ENCODE measurements at regions not wholly inside any gene's neighbourhood (a gene's known extent, or its start where the extent isn't known, plus 50 kb on each side); places are given as distances from the start of the nearest gene placed in this dataset.

DNA sequence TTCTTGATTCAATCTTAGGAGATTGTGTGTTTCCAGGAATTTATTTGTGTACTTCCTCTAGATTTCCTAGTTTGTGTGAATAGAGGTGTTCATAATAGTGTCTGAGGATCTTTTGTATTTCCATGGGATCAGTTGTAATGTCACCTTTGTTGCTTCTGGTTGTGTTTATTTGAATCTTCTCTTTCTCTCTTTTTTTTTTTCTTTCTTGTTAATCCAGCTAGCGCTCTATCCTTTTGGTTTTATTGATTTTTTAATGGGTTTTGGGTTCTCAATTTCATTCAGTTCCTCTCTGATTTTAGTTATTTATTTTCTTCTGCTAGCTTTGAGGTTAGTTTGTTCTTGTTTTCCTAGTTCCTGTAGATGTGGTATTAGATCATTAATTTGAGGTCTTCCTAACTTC, 242.5 kb downstream of the SEC23A start:
- ChIA-PET POLR2A (no interaction called here), CTCF (interaction anchor here (0.6 kb wide), 1 partner anchor 155 kb away, joined by 3 read pairs; no protein-coding TSS in a partner anchor)
- no peak for DNase-seq (ENCODE audit: extremely low spot score)
- TF ChIP-seq SUZ12 (IDR thresholded peaks at IDR 0.05) = no peak
- no peak for TF ChIP-seq SP1 (IDR thresholded peaks at IDR 0.05)
- TF ChIP-seq ZNF384 (IDR thresholded peaks at IDR 0.05) = no peak
- TF ChIP-seq FOXA1 (IDR thresholded peaks at IDR 0.05) = no peak
- no peak for TF ChIP-seq LEF1 (IDR thresholded peaks at IDR 0.05; ENCODE audit: borderline replicate concordance)

DNA sequence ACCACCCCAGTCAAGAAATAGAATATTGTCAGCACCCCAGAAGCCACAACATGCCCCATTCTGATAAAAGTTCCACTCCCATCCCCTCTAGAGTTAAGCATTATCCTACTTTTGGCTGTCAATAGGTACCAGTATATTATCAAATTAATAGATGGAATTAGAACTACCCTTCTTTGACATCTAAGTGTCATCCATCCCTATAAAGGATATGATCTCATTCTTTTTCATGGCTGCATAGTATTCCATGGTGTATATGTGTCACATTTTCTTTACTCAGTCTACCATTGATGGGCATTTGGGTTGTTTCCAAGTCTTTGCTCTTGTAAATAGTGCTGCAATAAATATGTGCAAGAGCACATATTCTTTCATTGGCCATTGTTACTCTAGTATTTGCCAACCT, 246.2 kb downstream of the SEC23A start:
- TF ChIP-seq SP1 (IDR thresholded peaks at IDR 0.05) = no peak
- no peak for TF ChIP-seq ZNF384 (IDR thresholded peaks at IDR 0.05)
- TF ChIP-seq FOXA1 (IDR thresholded peaks at IDR 0.05) = no peak
- DNase-seq (ENCODE audit: extremely low spot score) = no peak
- ChIA-PET CTCF (interaction anchor here (1.5 kb wide), 1 partner anchor 11 kb away, joined by 3 read pairs; no protein-coding TSS in a partner anchor), POLR2A (no interaction called here)

DNA sequence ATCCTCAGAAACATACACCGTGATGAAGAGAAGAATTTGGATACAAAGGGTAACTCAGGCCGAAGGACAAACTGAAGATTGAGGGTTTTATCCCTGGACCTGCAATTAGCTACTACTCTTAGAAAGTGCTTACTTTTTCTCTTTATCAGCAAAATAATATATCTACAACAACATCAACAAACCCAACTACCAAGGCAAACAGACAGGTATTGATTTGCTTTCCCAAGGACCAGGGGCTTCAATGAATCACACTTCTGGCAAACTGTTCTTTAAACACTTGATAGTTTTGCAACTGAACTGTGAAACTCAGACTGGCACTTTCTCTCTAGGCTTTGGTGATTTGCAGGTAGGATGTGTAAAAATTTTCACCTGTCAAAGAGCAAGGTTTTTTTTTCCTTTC, 247.5 kb downstream of the SEC23A start:
- POLR2A ChIA-PET = no interaction called here

DNA sequence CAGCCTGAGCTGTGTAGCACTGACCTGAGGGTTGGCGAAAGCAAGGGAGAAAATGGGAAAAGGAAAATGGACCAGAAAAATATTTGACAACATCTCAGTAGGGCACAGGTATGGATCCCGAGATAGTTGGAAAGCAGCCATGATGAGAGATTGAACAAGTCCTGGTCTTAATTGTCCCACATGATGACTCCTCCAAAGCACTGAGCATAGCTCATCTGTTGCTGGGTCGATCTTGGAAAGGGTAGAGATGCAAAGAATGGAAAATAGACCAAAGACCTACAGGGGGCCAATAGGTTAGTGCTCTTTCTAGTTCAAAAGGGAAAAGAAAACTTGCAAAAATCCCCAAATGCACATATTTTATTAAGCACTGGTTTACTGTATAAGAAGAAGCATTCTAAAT, 251.9 kb downstream of the SEC23A start:
- TF ChIP-seq ARNT (IDR thresholded peaks at IDR 0.05) (no peak), FOXM1 (IDR thresholded peaks at IDR 0.05; ENCODE audit: borderline replicate concordance) (no peak), SUZ12 (IDR thresholded peaks at IDR 0.05) (no peak), NFRKB (IDR thresholded peaks at IDR 0.05) (no peak), TARDBP (IDR thresholded peaks at IDR 0.05) (no peak), BHLHE40 (IDR thresholded peaks at IDR 0.05; ENCODE audit: borderline replicate concordance) (no peak), SP1 (IDR thresholded peaks at IDR 0.05) (no peak)
- ChIA-PET CTCF (interaction anchor here (1.1 kb wide), 1 partner anchor 129 kb away, joined by 3 read pairs; no protein-coding TSS in a partner anchor), POLR2A (no interaction called here)
- DNase-seq (ENCODE audit: extremely low spot score) = no peak

More for the DNA sequence above, 247.5 kb downstream of the SEC23A start:
- CTCF ChIA-PET = interaction anchor here (1.5 kb wide), 1 partner anchor 12 kb away, joined by 3 read pairs; no protein-coding TSS in a partner anchor
- TF ChIP-seq FOXM1 (IDR thresholded peaks at IDR 0.05; ENCODE audit: borderline replicate concordance) (no peak), FOXK2 (IDR thresholded peaks at IDR 0.05) (no peak)
- DNase-seq (ENCODE audit: extremely low spot score) = no peak

DNA sequence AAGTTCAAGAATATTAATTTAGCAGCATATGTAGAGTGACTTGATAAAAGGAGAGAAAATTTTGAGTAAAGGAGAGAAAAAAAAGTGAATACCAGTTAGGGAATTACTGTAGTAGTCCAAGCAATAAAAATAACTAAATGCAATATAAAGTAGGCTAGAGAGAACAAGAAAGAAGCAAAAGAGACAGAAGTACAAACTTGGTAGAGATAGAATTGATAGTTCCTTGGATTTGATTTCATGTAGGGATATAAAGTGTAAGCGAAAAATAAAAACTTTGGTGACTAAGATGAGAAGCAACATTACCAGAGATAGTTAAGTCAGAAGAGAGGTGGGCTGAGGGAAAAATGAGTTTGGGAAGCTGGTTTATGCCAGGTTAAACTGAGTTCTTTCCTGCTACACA, 252.4 kb downstream of the SEC23A start:
- DNase-seq (ENCODE audit: extremely low spot score) = no peak
- POLR2A ChIA-PET = no interaction called here
- CTCF ChIA-PET = no interaction called here

DNA sequence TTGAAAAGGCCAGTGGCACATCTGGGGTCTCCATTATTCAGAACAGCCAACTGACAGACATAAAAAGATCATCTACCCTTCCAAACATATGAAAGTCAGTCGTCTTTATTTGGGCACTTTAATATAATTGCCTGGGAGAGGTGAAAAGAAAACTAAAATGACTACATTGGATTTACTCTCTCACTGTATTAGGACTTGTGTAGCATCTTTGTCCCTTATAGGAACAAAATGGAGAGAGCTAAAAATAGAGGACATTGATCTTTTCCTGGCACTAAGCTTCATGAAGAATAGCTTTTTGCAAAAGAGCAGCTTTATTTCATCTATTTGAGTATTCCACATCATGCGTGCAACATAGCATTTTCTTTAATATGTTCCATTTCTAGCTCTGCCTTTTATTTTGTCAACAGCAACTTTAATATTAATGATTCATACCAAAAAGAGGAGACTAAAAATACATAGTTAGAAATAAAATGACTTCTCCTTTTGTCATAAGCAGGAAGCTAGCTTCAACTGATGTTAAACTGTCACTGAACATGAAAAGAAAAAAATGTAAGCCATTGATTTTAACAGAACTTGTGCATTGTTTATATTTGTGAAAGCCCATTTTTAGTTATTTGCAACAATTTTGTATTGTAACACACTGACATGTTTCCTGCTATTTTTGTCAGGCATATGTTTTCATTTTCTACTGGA, 254.6 kb downstream of the SEC23A start:
- DNase-seq (ENCODE audit: extremely low spot score) = no peak
- ChIA-PET CTCF (no interaction called here), POLR2A (no interaction called here)
- no peak for TF ChIP-seq ZNF384 (IDR thresholded peaks at IDR 0.05)
- no peak for TF ChIP-seq FOXA1 (IDR thresholded peaks at IDR 0.05)
- no peak for TF ChIP-seq LEF1 (IDR thresholded peaks at IDR 0.05; ENCODE audit: borderline replicate concordance)

More for the DNA sequence above, 252.4 kb downstream of the SEC23A start:
- no peak for TF ChIP-seq SP1 (IDR thresholded peaks at IDR 0.05)
- no peak for TF ChIP-seq TARDBP (IDR thresholded peaks at IDR 0.05)
- TF ChIP-seq SUZ12 (IDR thresholded peaks at IDR 0.05) = no peak
- TF ChIP-seq FOXM1 (IDR thresholded peaks at IDR 0.05; ENCODE audit: borderline replicate concordance) = no peak
- no peak for TF ChIP-seq ZNF384 (IDR thresholded peaks at IDR 0.05)
- TF ChIP-seq L3MBTL2 (conservative IDR thresholded peaks at IDR 0.05) = no peak
- TF ChIP-seq, protein P1, sequence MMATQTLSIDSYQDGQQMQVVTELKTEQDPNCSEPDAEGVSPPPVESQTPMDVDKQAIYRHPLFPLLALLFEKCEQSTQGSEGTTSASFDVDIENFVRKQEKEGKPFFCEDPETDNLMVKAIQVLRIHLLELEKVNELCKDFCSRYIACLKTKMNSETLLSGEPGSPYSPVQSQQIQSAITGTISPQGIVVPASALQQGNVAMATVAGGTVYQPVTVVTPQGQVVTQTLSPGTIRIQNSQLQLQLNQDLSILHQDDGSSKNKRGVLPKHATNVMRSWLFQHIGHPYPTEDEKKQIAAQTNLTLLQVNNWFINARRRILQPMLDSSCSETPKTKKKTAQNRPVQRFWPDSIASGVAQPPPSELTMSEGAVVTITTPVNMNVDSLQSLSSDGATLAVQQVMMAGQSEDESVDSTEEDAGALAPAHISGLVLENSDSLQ (IDR thresholded peaks at IDR 0.05) = no peak
- TF ChIP-seq NFRKB (IDR thresholded peaks at IDR 0.05) = no peak
- TF ChIP-seq CTBP1 (IDR thresholded peaks at IDR 0.05; ENCODE audit: borderline replicate concordance) = no peak
- TF ChIP-seq FOXK2 (IDR thresholded peaks at IDR 0.05) = no peak

DNA sequence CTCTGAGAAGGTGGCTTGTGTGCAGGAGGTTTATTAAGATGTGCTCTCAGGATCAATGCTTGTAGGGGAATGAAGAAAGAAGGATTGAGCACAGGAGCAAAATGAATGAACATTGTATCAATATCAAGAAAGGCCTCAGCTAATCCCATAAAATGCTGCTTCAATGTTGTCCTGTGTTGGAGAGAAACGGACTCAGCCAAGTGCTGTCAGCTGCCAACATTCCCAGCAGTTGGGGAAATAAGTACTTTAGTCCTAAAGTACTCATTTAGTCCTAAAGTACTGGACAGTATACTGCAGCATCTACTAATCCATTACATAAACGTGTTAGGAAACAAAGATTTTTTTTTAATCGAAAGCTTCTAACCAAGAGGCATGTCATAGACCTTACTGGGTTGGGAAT, 255.9 kb downstream of the SEC23A start:
- ChIA-PET CTCF (no interaction called here), POLR2A (no interaction called here)
- DNase-seq (ENCODE audit: extremely low spot score) = no peak
- no peak for TF ChIP-seq SP1 (IDR thresholded peaks at IDR 0.05)
- TF ChIP-seq, protein P1 (IDR thresholded peaks at IDR 0.05) = no peak
- TF ChIP-seq BHLHE40 (IDR thresholded peaks at IDR 0.05; ENCODE audit: borderline replicate concordance) = no peak
- no peak for TF ChIP-seq L3MBTL2 (conservative IDR thresholded peaks at IDR 0.05)

DNA sequence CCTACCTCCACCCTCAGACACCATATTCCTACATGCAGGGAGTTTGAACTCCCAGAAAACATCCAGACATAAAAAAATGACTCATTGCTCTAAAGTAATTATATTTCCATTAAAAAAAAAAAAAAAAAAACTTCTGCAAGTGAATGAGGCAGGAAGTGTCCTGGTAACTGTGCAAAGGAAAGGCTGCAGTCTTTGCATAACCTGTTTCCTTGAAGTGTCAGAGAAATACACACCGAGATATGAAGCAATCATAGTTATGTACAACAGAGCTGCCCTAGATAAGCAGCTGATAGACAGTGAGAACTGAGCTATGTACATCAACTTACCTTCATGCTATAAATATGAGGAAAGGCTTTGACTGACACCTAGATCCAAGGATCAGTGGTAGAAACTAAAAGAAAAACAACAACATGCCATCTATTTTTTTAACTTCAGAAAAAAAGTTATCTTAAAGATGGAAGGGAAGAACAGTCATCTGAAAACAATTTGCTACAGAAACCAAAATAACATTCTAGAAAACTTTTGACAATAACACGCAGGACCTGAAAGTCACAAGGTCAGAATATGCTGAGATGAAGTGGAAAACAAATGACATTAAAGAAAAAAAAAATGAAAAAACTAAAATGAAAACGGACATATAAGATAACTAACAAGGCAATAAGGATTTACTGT, 263.2 kb downstream of the SEC23A start:
- TF ChIP-seq, protein P1 (IDR thresholded peaks at IDR 0.05) = no peak
- no peak for TF ChIP-seq SP1 (IDR thresholded peaks at IDR 0.05)
- TF ChIP-seq FOXM1 (IDR thresholded peaks at IDR 0.05; ENCODE audit: borderline replicate concordance) = no peak
- no peak for TF ChIP-seq FOXK2 (IDR thresholded peaks at IDR 0.05)
- no peak for TF ChIP-seq L3MBTL2 (conservative IDR thresholded peaks at IDR 0.05)
- TF ChIP-seq ZNF384 (IDR thresholded peaks at IDR 0.05) = no peak
- TF ChIP-seq BHLHE40 (IDR thresholded peaks at IDR 0.05; ENCODE audit: borderline replicate concordance) = no peak
- TF ChIP-seq HDGF (IDR thresholded peaks at IDR 0.05; ENCODE audit: borderline replicate concordance) = no peak
- TF ChIP-seq NFRKB (IDR thresholded peaks at IDR 0.05) = no peak
- TF ChIP-seq SUZ12 (IDR thresholded peaks at IDR 0.05) = no peak
- TF ChIP-seq ARNT (IDR thresholded peaks at IDR 0.05) = no peak
- no peak for TF ChIP-seq CTBP1 (IDR thresholded peaks at IDR 0.05; ENCODE audit: borderline replicate concordance)
- no peak for TF ChIP-seq TARDBP (IDR thresholded peaks at IDR 0.05)
- TF ChIP-seq ELF4 (IDR thresholded peaks at IDR 0.05) = no peak
- no peak for TF ChIP-seq LEF1 (IDR thresholded peaks at IDR 0.05; ENCODE audit: borderline replicate concordance)
- TF ChIP-seq FOXA1 (IDR thresholded peaks at IDR 0.05) = no peak
- POLR2A ChIA-PET = no interaction called here
- CTCF ChIA-PET = no interaction called here
- no peak for DNase-seq (ENCODE audit: extremely low spot score)
